ENCODE measurements at regions not wholly inside any gene's neighbourhood (a gene's known extent, or its start where the extent isn't known, plus 50 kb on each side); places are given as distances from the start of the nearest gene placed in this dataset.

DNA sequence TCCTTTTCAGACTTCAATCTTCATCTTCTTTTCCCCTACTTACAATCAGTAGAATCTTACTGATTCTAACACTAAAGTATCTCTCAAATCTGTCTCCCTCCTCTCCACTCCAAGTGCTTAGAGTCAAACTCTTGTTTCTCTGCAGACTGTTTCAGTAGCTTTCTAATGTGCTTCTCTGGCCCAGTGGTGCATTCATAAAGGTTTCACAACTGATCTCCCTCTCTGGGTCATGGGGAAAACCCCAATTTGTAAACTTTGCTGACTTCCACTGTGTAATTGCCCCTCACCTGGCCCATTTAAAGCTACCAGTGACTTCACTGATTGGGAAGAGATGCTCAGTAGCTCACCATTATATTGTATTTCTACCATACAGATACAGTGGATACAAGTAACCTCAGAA is 183.6 kb downstream of the FAXC start (continued):
- TF ChIP-seq, protein P1, sequence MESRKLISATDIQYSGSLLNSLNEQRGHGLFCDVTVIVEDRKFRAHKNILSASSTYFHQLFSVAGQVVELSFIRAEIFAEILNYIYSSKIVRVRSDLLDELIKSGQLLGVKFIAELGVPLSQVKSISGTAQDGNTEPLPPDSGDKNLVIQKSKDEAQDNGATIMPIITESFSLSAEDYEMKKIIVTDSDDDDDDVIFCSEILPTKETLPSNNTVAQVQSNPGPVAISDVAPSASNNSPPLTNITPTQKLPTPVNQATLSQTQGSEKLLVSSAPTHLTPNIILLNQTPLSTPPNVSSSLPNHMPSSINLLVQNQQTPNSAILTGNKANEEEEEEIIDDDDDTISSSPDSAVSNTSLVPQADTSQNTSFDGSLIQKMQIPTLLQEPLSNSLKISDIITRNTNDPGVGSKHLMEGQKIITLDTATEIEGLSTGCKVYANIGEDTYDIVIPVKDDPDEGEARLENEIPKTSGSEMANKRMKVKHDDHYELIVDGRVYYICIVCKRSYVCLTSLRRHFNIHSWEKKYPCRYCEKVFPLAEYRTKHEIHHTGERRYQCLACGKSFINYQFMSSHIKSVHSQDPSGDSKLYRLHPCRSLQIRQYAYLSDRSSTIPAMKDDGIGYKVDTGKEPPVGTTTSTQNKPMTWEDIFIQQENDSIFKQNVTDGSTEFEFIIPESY (IDR thresholded peaks at IDR 0.05; ENCODE audit: borderline replicate concordance, low read depth): no peak
- no peak for TF ChIP-seq SIN3A (IDR thresholded peaks at IDR 0.05; ENCODE audit: borderline replicate concordance, low read depth, low read length)
- no peak for TF ChIP-seq RCOR1 (IDR thresholded peaks at IDR 0.05; ENCODE audit: low read length)

DNA sequence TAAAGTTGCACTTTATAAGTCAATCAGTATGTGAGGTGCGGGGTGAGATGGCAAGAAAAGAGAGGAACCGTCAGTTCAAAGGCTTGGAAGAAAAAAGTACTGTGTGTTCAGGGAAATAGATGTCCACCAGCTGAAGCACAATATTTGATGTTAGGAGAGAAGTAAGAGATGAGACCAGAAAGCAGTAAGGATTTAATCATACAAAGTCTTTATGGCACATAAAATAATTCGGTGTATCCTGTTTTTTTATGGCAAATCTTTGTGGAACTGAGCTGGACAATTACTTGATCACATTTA is 197.2 kb downstream of the FAXC start:
- H3K27ac ChIP-seq (ENCODE audit: low read depth in 2 of 2, low read length in 1 of 2): no peak overlapping the region
- no peaks in the 10 kb centered on the region for H3K79me2 ChIP-seq (ENCODE audit: insufficient read depth)
- no peaks in the 10 kb centered on the region for H3F3A ChIP-seq (replicated peaks; ENCODE audit: insufficient read depth)
- H3K4me3 ChIP-seq (ENCODE audit: low read depth in 2 of 2, low read length in 1 of 2): no peak overlapping the region; a peak in 1 of 4 replicates
- ChIA-PET POLR2A (no interaction called here), CTCF (interaction anchor here (0.6 to 4.6 kb wide), 26 partner anchors 8 to 167 kb away, joined by 3 to 36 read pairs (median 4); no protein-coding TSS in a partner anchor)
- no peak overlapping the region for H3K4me2 ChIP-seq
- no peak overlapping the region for H2AFZ ChIP-seq (ENCODE audit: low read depth)
- TF ChIP-seq RFX5 (IDR thresholded peaks at IDR 0.05; ENCODE audit: low read length) (no peak), MXI1 (IDR thresholded peaks at IDR 0.05; ENCODE audit: low read depth, low read length) (no peak), MEF2A (IDR thresholded peaks at IDR 0.05; ENCODE audit: borderline replicate concordance, low read depth) (no peak), RXRA (IDR thresholded peaks at IDR 0.05; ENCODE audit: borderline replicate concordance, low read depth) (no peak), NFIC (IDR thresholded peaks at IDR 0.05; ENCODE audit: borderline replicate concordance) (no peak), RCOR1 (IDR thresholded peaks at IDR 0.05; ENCODE audit: low read length) (no peak), FOSL2 (IDR thresholded peaks at IDR 0.05; ENCODE audit: borderline replicate concordance, low read depth) (no peak), GABPA (IDR thresholded peaks at IDR 0.05; ENCODE audit: low read depth) (no peak), NRF1 (IDR thresholded peaks at IDR 0.05; ENCODE audit: low read depth, low read length) (no peak), CHD2 (IDR thresholded peaks at IDR 0.05; ENCODE audit: low read length, partially characterized antibody) (no peak), FOXM1 (IDR thresholded peaks at IDR 0.05; ENCODE audit: low read depth) (no peak), POLR2AphosphoS5 (IDR thresholded peaks at IDR 0.05; ENCODE audit: low read depth, low read length) (no peak), TCF12 (IDR thresholded peaks at IDR 0.05) (no peak), FOXJ3 (CRISPR knock-in tag; IDR thresholded peaks at IDR 0.05) (no peak)
- TF ChIP-seq, protein P2, sequence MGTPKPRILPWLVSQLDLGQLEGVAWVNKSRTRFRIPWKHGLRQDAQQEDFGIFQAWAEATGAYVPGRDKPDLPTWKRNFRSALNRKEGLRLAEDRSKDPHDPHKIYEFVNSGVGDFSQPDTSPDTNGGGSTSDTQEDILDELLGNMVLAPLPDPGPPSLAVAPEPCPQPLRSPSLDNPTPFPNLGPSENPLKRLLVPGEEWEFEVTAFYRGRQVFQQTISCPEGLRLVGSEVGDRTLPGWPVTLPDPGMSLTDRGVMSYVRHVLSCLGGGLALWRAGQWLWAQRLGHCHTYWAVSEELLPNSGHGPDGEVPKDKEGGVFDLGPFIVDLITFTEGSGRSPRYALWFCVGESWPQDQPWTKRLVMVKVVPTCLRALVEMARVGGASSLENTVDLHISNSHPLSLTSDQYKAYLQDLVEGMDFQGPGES (IDR thresholded peaks at IDR 0.05; ENCODE audit: low read depth, low read length): no peak
- TF ChIP-seq, protein P3, sequence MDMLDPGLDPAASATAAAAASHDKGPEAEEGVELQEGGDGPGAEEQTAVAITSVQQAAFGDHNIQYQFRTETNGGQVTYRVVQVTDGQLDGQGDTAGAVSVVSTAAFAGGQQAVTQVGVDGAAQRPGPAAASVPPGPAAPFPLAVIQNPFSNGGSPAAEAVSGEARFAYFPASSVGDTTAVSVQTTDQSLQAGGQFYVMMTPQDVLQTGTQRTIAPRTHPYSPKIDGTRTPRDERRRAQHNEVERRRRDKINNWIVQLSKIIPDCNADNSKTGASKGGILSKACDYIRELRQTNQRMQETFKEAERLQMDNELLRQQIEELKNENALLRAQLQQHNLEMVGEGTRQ (IDR thresholded peaks at IDR 0.05; ENCODE audit: borderline replicate concordance, low read depth, low read length): no peak
- no peaks in the 10 kb centered on the region for H4K20me1 ChIP-seq (ENCODE audit: insufficient read depth)
- H3K9me2 ChIP-seq: no peaks in the 10 kb centered on the region
- H3K36me3 ChIP-seq (replicated peaks in 1 of 2; ENCODE audit: control insufficient read depth in 1 of 2, insufficient read depth in 2 of 2, low read length in 1 of 2): no peaks in the 10 kb centered on the region
- H3K9me3 ChIP-seq: no peaks in the 10 kb centered on the region
- 10% methylated on average over 3 of the region's 3 CpGs for WGBS (ENCODE audit: low lambda C conversion rate)
- H3K9ac ChIP-seq: no peak overlapping the region
- no peaks in the 10 kb centered on the region; a peak in 1 of 4 replicates for H3K4me1 ChIP-seq (ENCODE audit: control insufficient read depth in 1 of 2, insufficient read depth in 2 of 2, low read depth in 1 of 2, low read length in 1 of 2)
- no peak for DNase-seq
- no peaks in the 10 kb centered on the region for H3K27me3 ChIP-seq (ENCODE audit: insufficient read depth)
